GM19025 (cell line): ENCODE measurements at regions not wholly inside any gene's neighbourhood (a gene's known extent, or its start where the extent isn't known, plus 50 kb on each side); places are given as distances from the start of the nearest gene placed in this dataset.

Source experiments
- ATAC-seq: cut with Tn5 transposase; IDR thresholded peaks from one replicate; pipeline ENCODE4 v1.9.1; 2021; ENCODE audit warnings: mild to moderate bottlenecking, low read depth, moderate library complexity; ENCODE audit not compliant: unreplicated experiment

GRCh38 chr3:18127859-18128681 is 297.1 kb downstream of the SATB1 start:
- ATAC-seq: no peak

GRCh38 chr3:18127174-18127858 is 297.8 kb downstream of the SATB1 start:
- peak; percentile 88 for ATAC-seq

- ATAC-seq: no peak
Observed at GRCh38 chr3:18126772-18127171, 298.4 kb downstream of the SATB1 start.

GRCh38 chr3:18124501-18124900 is 300.6 kb downstream of the SATB1 start:
- ATAC-seq: no peak

- no peak for ATAC-seq
Observed at GRCh38 chr3:18122264-18122663, 302.9 kb downstream of the SATB1 start.

- no peak for ATAC-seq
Observed at GRCh38 chr3:18121020-18121419, 304.1 kb downstream of the SATB1 start.

GRCh38 chr3:18119866-18120265 is 305.3 kb downstream of the SATB1 start:
- no peak for ATAC-seq

- no peak for ATAC-seq
Observed at GRCh38 chr3:18114894-18115293, 310.2 kb downstream of the SATB1 start.

GRCh38 chr3:18113417-18113816 is 311.7 kb downstream of the SATB1 start:
- no peak for ATAC-seq

GRCh38 chr3:18112674-18113375 is 312.3 kb downstream of the SATB1 start:
- ATAC-seq: no peak

- peak; percentile 87 for ATAC-seq
Observed at GRCh38 chr3:18111796-18112232, 313.3 kb downstream of the SATB1 start.

- ATAC-seq: no peak
Observed at GRCh38 chr3:18103591-18103990, 321.5 kb downstream of the SATB1 start.

GRCh38 chr3:18100121-18100520 is 325.0 kb downstream of the SATB1 start:
- ATAC-seq: no peak

GRCh38 chr3:18099611-18100010 is 325.5 kb downstream of the SATB1 start:
- no peak for ATAC-seq

- ATAC-seq: no peak
Observed at GRCh38 chr3:18098960-18099587, 326.1 kb downstream of the SATB1 start.

- no peak for ATAC-seq
Observed at GRCh38 chr3:18097989-18098388, 327.1 kb downstream of the SATB1 start.

GRCh38 chr3:18097473-18097872 is 327.7 kb downstream of the SATB1 start:
- ATAC-seq: no peak

GRCh38 chr3:18092726-18093125 is 332.4 kb downstream of the SATB1 start:
- no peak for ATAC-seq

GRCh38 chr3:18090377-18090776 is 334.8 kb downstream of the SATB1 start:
- ATAC-seq: no peak

- ATAC-seq: no peak
Observed at GRCh38 chr3:18087988-18088387, 337.2 kb downstream of the SATB1 start.

- ATAC-seq: no peak
Observed at GRCh38 chr3:18086760-18087159, 338.4 kb downstream of the SATB1 start.
